ENCODE measurements at regions not wholly inside any gene's neighbourhood (a gene's known extent, or its start where the extent isn't known, plus 50 kb on each side); places are given as distances from the start of the nearest gene placed in this dataset.

GRCh38 chr12:131616738-131617137, 94.2 kb upstream of the SFSWAP start:
- Histone ChIP-seq H3K79me1 (ENCODE audit: low read depth in 1 of 2, low read length in 2 of 2) (no peaks in the 10 kb centered on the region), H3K18ac (ENCODE audit: low read depth, low read length) (no peak overlapping the region), H2AK5ac (ENCODE audit: low read depth, low read length) (no peak overlapping the region), H3K23ac (ENCODE audit: low read depth, low read length) (no peak overlapping the region), H2BK15ac (ENCODE audit: low read depth, low read length) (no peak overlapping the region), H3K9me3 (ENCODE audit: control insufficient read depth, insufficient read depth, low read length) (no peaks in the 10 kb centered on the region; the same call in 1 of the 2 replicates), H3K56ac (ENCODE audit: extremely low read depth, insufficient read depth, low read length) (no peak overlapping the region), H4K5ac (ENCODE audit: low read depth, low read length) (no peak overlapping the region), H3K9ac (ENCODE audit: low read depth, low read length) (no peak overlapping the region), H2BK5ac (ENCODE audit: low read depth, low read length, poor library complexity, severe bottlenecking) (no peak overlapping the region), H3K4me3 (ENCODE audit: insufficient read depth, low read depth, low read length) (no peak overlapping the region), H3K14ac (replicated peaks; ENCODE audit: low read depth, low read length) (no peak overlapping the region), H3K4me2 (ENCODE audit: low read depth, low read length) (no peak overlapping the region), H4K20me1 (ENCODE audit: insufficient read depth, low read length) (no peaks in the 10 kb centered on the region), H2BK20ac (ENCODE audit: low read depth, low read length) (no peak overlapping the region), H4K91ac (ENCODE audit: insufficient read depth, low read depth, low read length) (no peak overlapping the region), H3K27me3 (ENCODE audit: control insufficient read depth, insufficient read depth, low read length) (no peaks in the 10 kb centered on the region), H3K27ac (ENCODE audit: insufficient read depth, low read length) (no peak overlapping the region), H2AFZ (replicated peaks; ENCODE audit: low read length, poor library complexity) (no peak overlapping the region), H2AK9ac (replicated peaks; ENCODE audit: low read depth, low read length, poor library complexity) (no peak overlapping the region), H3K9me1 (ENCODE audit: insufficient read depth, low read length) (no peaks in the 10 kb centered on the region), H3K4me1 (ENCODE audit: control insufficient read depth, insufficient read depth, low read length) (no peaks in the 10 kb centered on the region), H3K36me3 (ENCODE audit: control insufficient read depth, insufficient read depth, low read length) (no peaks in the 10 kb centered on the region), H3K4ac (ENCODE audit: low read depth, low read length) (no peak overlapping the region), H4K8ac (ENCODE audit: low read depth in 2 of 2, low read length in 2 of 2) (no peak overlapping the region), H2BK120ac (ENCODE audit: low read depth, low read length) (no peak overlapping the region)
- WGBS, 2 experiments (ENCODE audit: extremely low coverage in 2 of 2, insufficient read length in 1 of 2) = 67% methylated on average over 3 of the region's 11 CpGs; no CpG with 5 or more reads in 1 of the 2 experiments
- in situ Hi-C loops (cut with MboI; ENCODE audit: low sequenced_read_pairs) = no loop called here
- no peak for DNase-seq
- TF ChIP-seq RFX5 (IDR thresholded peaks at IDR 0.05; ENCODE audit: low read depth, low read length) (no peak), MAFK (IDR thresholded peaks at IDR 0.05; ENCODE audit: low read depth, low read length) (no peak)
- ChIA-PET POLR2A (ENCODE audit: unreplicated experiment) (no interaction called here), CTCF (no interaction called here)
- dilution Hi-C loops (cut with HindIII; ENCODE audit: low sequenced_read_pairs, unreplicated experiment) = no loop called here
- intact Hi-C loops (cut with micrococcal nuclease) = no loop called here
- no TSS peak for BruUV-seq (replicated peaks)
- ATAC-seq (ENCODE audit: low read depth) = no peak

Measured in IMR-90 (cell line).